Panc1 (cell line): ENCODE measurements at regions not wholly inside any gene's neighbourhood (a gene's known extent, or its start where the extent isn't known, plus 50 kb on each side); places are given as distances from the start of the nearest gene placed in this dataset.

Experiments used
- ATAC-seq: fragments of 200-7000 bp; cut with Tn5 transposase; 2 replicates; pipeline ENCODE4 v1.9.1; 2020; ENCODE audit warnings: mild to moderate bottlenecking, moderate library complexity
- BruUV-seq: library from RNA; stranded (reverse); fragments of 400-500 nt; replicated peaks from 2 replicates; lab custom pipeline; 2021; lab: Mats Ljungman, UMichigan
- CTCF ChIA-PET: fragments of 300-600 bp; sonication (Branson Sonifier 250); formaldehyde crosslinking; loops from one replicate; lab custom pipeline; 2022; ENCODE audit warnings: antibody characterized with exemption; lab: Charles Lee
- POLR2A ChIA-PET: fragments of 300-600 bp; sonication (Branson Sonifier 250); formaldehyde crosslinking; loops from one replicate; lab custom pipeline; 2022; ENCODE audit warnings: antibody characterized with exemption; lab: Charles Lee
- DNase-seq: peaks from one replicate; pipeline ENCODE4 v3.0.0-alpha.2; 2010; ENCODE audit warnings: low read depth, low spot score
- H3K27ac ChIP-seq: 2 replicates; pipeline ENCODE4 v1.5.1; 2011; ENCODE audit warnings: mild to moderate bottlenecking, low read length, inconsistent platforms
- H3K27me3 ChIP-seq: fragments of 200-500 bp; sonication (Bioruptor generic); 2 replicates; pipeline ENCODE4 v1.6.0; 2014; ENCODE audit warnings: low read length, inconsistent platforms; ENCODE audit not compliant: control insufficient read depth, insufficient read depth
- H3K36me3 ChIP-seq: fragments of 200-500 bp; sonication (Bioruptor generic); 2 replicates; pipeline ENCODE4 v1.5.1; 2014; ENCODE audit warnings: inconsistent platforms, mild to moderate bottlenecking, low read length, moderate library complexity; ENCODE audit not compliant: control insufficient read depth, insufficient read depth
- H3K4me1 ChIP-seq: 2 replicates; pipeline ENCODE4 v1.5.1; 2011; ENCODE audit warnings: inconsistent platforms, mild to moderate bottlenecking, low read length, moderate library complexity; ENCODE audit not compliant: control insufficient read depth, insufficient read depth
- H3K4me3 ChIP-seq, 2 experiments: 2 replicates each; pipeline ENCODE4 v1.5.1; 2011 to 2012; ENCODE audit warnings: low read depth in 2 of 2, low read length in 2 of 2, mild to moderate bottlenecking in 2 of 2, inconsistent platforms in 1 of 2, moderate library complexity in 1 of 2
- H3K9me3 ChIP-seq: fragments of 200-500 bp; sonication (Bioruptor generic); 2 replicates; pipeline ENCODE4 v1.5.1; 2014; ENCODE audit warnings: low read depth, mild to moderate bottlenecking, inconsistent platforms, low read length, moderate library complexity; ENCODE audit not compliant: control insufficient read depth, insufficient read depth
- CTCF ChIP-seq: fragments of 450-650 bp; IDR thresholded peaks from 2 replicates; pipeline ENCODE4 v1.5.1; 2017; ENCODE audit warnings: mild to moderate bottlenecking
- POLR2AphosphoS5 ChIP-seq: IDR thresholded peaks from 2 replicates; pipeline ENCODE4 v1.6.1; 2012; ENCODE audit warnings: mild to moderate bottlenecking, low read depth, low read length, moderate library complexity
- REST ChIP-seq, 2 experiments: IDR thresholded peaks; 2 replicates each; pipeline ENCODE4 v1.6.1; 2011 to 2012; ENCODE audit warnings: low read depth in 2 of 2, control low read depth in 1 of 2, low read length in 1 of 2, mild to moderate bottlenecking in 1 of 2, moderate library complexity in 1 of 2; ENCODE audit not compliant: insufficient read depth in 1 of 2
- SIN3A ChIP-seq: IDR thresholded peaks from 2 replicates; pipeline ENCODE4 v1.6.1; 2012; ENCODE audit warnings: low read depth, mild to moderate bottlenecking, low read length, moderate library complexity, borderline replicate concordance; ENCODE audit not compliant: insufficient read depth
- TCF7L2 ChIP-seq: IDR thresholded peaks from 2 replicates; pipeline ENCODE4 v1.6.1; 2011; ENCODE audit warnings: mild to moderate bottlenecking, low read depth, low read length, inconsistent platforms
- in situ Hi-C: cut with HindIII; loops from 2 replicates; pipeline ENCODE4 v1.10.0; 2016; ENCODE audit warnings: low sequenced_read_pairs, low pct_unique_long_range_greater_than_20kb
- intact Hi-C: fragments of 100-400 bp; cut with micrococcal nuclease; formaldehyde crosslinking; loops from one replicate; pipeline ENCODE4 v1.10.0; 2022; ENCODE audit not compliant: unreplicated experiment

GRCh38 chr6:8170754-8171153 lies 68.4 kb upstream of the EEF1E1 start:
- BruUV-seq, result no TSS peak
- ChIA-PET CTCF (no interaction called here), POLR2A (no interaction called here)
- in situ Hi-C loops (no loop called here), intact Hi-C loops (loop anchor here (5.0 kb wide), 1 partner anchor 443 kb away; the partner anchor contains the start of gene BMP6)
- H3K4me1 ChIP-seq, result peaks cover 13% of the 10 kb centered on the region
- DNase-seq, result no peak
- H3K9me3 ChIP-seq, result no peaks in the 10 kb centered on the region
- no peak overlapping the region for H3K4me3 ChIP-seq
- H3K27ac ChIP-seq, result peak overlapping the region; percentile 65; the same call in 1 of the 2 replicates
- TF ChIP-seq TCF7L2 (no peak), SIN3A (no peak), CTCF (no peak), POLR2AphosphoS5 (no peak), REST (IDR thresholded peaks at IDR 0.05; ENCODE audit: insufficient read depth in 1 of 2, low read depth in 2 of 2, low read length in 1 of 2) (no peak)
- ATAC-seq, result no peak
- no peaks in the 10 kb centered on the region for H3K36me3 ChIP-seq
- H3K27me3 ChIP-seq, result no peaks in the 10 kb centered on the region

- no peak for ATAC-seq
- ChIA-PET POLR2A (no interaction called here), CTCF (no interaction called here)
- Histone ChIP-seq H3K36me3 (no peaks in the 10 kb centered on the region), H3K9me3 (no peaks in the 10 kb centered on the region), H3K27me3 (no peaks in the 10 kb centered on the region), H3K4me3 (no peak overlapping the region), H3K4me1 (peaks cover 10% of the 10 kb centered on the region), H3K27ac (peak overlapping the region; percentile 65; the same call in 1 of the 2 replicates)
- DNase-seq, result no peak
- BruUV-seq, result no TSS peak
- TF ChIP-seq SIN3A, result no peak
- no peak for TF ChIP-seq TCF7L2
- no peak for TF ChIP-seq POLR2AphosphoS5
- no peak for TF ChIP-seq REST (IDR thresholded peaks at IDR 0.05; ENCODE audit: insufficient read depth in 1 of 2, low read depth in 2 of 2, low read length in 1 of 2)
- TF ChIP-seq CTCF, result peak; percentile 30
- intact Hi-C loops (loop anchor here (5.0 kb wide), 1 partner anchor 443 kb away; the partner anchor contains the start of gene BMP6), in situ Hi-C loops (no loop called here)
Observed at GRCh38 chr6:8170245-8170644, 67.9 kb upstream of the EEF1E1 start.
